GM20000 (cell line): ENCODE measurements at regions not wholly inside any gene's neighbourhood (a gene's known extent, or its start where the extent isn't known, plus 50 kb on each side); places are given as distances from the start of the nearest gene placed in this dataset.

ENCODE experiments used
- DNase-seq: peaks from one replicate; pipeline ENCODE4 v3.0.0; 2012; ENCODE audit warnings: low spot score
- CTCF ChIP-seq: IDR thresholded peaks from 2 replicates; pipeline ENCODE4 v1.5.1; 2012; ENCODE audit warnings: mild to moderate bottlenecking, control low read depth; ENCODE audit errors: extremely low read depth, missing control alignments

GRCh38 chr20:19815553-19815991 lies 57.5 kb downstream of the RIN2 start:
- TF ChIP-seq CTCF = no peak
- no peak for DNase-seq

GRCh38 chr20:19816386-19816785 lies 58.3 kb downstream of the RIN2 start:
- no peak for DNase-seq
- no peak for TF ChIP-seq CTCF

- TF ChIP-seq CTCF = no peak
- DNase-seq = no peak
These were observed 59.0 kb downstream of the RIN2 start for GRCh38 chr20:19817017-19817416.

GRCh38 chr20:19819149-19819548 lies 61.1 kb downstream of the RIN2 start:
- DNase-seq = no peak
- TF ChIP-seq CTCF = no peak

- TF ChIP-seq CTCF = no peak
- no peak for DNase-seq
These were observed 62.6 kb downstream of the RIN2 start for GRCh38 chr20:19820555-19821211.

GRCh38 chr20:19821606-19822005 lies 63.5 kb downstream of the RIN2 start:
- no peak for TF ChIP-seq CTCF
- peak; percentile 23 for DNase-seq

GRCh38 chr20:19823216-19823615 lies 65.2 kb downstream of the RIN2 start:
- DNase-seq = no peak
- TF ChIP-seq CTCF = no peak
